GM18858 (cell line): ENCODE measurements at regions not wholly inside any gene's neighbourhood (a gene's known extent, or its start where the extent isn't known, plus 50 kb on each side); places are given as distances from the start of the nearest gene placed in this dataset.
A peak's percentile ranks its signal among the peaks of the same experiment; 100 is the strongest.

Source experiments
- ATAC-seq: cut with Tn5 transposase; IDR thresholded peaks from one replicate; pipeline ENCODE4 v1.9.1; 2021; ENCODE audit not compliant: unreplicated experiment

DNA sequence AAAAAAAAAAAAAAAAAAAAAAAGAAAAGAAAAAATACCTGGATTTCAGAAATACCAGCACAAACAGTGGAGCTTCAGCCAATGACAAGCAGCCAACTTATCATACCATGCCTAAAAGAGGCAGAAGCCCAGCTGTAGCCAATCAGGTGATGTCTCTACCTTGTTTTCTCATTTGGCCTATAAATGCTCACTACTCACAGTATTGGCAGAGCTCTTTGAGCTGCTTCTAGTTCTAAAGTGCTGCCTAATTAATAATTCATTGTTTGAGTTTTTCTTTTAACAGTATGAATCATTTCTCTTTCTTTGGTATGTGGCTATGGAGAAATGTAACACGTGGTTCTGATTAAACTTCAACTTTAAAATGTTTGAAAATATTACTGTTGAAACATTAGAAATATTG, 188.8 kb upstream of the TECRL start:
- ATAC-seq, result no peak

DNA sequence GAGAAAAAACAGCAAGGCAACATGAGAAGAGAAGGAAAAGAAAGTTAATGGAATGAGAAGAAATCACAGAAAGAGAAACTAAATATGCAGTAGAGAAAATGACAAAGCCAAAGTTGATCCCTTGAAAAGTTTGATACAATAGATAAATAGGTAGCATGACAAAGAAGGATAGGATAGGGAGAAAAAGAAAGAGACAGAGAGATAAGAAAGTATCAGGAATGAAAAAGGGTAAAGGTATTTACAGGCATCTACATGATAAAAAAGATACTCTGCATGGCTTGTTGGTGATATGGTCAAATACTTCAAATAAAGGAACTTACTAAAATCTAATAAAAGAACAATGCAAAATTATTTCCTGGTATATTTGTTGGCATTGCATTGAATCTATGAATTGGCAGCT, 185.5 kb upstream of the TECRL start:
- ATAC-seq, result no peak

DNA sequence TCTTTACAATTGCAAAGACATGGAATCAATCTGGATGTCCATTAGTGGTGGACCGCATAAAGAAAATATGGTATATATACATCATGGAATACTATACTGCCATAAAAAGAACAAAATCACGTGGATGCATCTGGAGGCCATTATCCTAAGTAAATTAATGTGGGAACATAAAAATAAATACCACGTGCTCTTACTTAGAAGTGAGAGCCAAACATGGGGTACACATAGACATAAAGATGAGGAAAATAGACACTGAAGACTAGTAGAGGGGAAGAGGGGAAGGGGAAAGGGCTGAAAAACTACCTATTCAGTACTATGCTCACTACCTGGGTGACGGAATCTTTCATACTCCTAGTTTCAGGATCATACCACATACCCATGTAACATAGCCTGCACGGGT, 179.3 kb upstream of the TECRL start:
- ATAC-seq, result no peak

DNA sequence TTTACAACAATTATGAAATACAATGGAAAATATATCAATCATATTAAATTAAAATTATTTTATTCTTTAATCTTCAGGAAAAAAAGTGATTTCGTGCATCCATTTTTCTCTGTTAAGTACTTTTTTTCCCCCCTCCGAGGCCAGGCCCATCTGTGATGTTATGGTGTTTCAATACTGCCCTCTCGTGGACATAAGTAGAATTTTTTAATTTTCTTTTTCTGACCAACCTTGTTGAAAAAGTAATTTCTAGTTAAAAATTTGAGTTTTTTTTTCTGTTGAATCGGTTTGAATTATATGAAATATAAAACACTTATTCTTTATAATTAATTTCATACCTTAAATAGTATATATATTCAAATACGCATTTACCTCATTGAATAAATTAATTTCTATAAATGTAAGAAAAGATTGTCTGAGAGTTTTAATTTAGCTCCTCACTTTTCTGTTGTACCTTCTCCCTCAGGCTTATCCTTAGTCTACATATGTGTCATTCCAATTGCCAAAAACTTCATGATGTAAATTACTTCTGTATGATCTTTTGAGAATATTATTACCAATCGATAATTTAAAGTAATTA, 175.8 kb upstream of the TECRL start:
- peak; percentile 58 for ATAC-seq

DNA sequence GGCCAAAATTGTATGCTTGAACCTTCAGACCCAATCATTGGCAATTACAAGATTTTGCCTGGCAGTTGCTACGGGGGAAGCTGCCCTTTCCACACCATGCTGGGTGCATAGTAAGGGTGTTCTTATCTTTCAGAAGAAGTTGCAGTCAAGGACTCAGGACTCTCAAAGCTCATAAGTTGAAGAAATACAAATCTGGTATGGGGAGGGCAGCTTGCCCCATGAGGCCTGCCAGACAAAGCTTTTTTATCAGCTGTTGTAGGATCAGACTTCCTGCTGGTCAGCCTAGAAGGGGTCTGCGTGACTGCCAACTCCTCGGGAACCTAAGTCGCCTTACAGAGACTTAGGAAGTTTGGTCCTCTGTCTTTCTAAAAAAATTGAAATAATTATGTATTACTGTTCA, 174.9 kb upstream of the TECRL start:
- ATAC-seq, result no peak

DNA sequence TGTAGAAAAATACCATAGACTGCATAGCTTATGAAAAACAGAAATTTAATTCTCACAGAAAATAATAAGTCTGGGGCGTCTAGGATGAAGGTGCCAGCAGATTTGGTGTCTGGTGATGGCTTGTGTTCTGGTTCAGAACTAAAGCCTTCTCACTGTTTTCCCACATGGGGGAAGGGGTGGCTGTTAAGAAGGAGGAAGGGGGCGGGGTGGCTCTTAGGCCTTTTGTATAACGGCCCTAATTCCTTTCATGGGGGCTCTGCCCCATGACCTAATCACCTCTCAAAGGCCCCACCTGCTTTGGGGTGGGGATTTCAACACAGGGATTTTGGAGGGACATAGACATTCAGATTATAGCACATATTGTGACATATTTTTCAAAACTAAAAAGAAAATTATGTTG, 173.2 kb upstream of the TECRL start:
- ATAC-seq, result no peak

DNA sequence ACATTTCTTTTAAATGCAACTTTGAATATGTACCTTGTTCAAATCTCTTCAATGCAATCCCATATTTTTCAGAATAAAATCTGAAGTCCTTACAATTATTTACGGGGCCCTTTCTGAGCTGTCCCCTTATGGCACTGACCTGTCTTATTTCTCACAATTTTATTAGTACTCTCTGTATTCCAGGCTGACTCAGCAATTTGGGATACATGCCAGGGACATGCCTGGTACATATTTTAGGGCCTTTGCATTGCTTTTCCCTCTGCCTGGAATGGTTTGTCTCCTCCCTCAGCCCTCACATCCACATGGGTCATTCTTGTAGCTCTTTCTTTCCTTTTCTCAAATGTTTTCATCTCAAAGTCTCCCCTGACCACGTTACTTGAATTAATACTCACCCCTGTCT, 172.2 kb upstream of the TECRL start:
- ATAC-seq, result no peak

DNA sequence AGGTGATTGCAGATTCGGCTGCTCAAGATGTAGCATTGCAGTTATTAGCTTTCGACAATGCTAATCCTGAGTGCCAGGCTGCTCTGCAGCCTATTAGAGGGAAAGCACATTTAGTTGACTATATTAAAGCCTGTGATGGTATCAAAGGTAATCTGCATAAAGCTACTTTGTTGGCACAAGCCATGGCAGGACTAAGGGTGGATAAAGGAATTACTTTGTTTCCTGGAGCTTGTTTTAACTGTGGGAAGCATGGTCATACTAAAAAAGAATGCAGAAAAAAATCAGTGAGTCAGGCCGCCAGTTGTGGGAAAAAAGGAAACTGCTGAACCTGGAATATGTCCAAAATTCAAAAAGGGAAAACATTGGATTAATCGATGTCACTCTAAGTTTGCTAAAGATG, 154.9 kb upstream of the TECRL start:
- ATAC-seq, result no peak

DNA sequence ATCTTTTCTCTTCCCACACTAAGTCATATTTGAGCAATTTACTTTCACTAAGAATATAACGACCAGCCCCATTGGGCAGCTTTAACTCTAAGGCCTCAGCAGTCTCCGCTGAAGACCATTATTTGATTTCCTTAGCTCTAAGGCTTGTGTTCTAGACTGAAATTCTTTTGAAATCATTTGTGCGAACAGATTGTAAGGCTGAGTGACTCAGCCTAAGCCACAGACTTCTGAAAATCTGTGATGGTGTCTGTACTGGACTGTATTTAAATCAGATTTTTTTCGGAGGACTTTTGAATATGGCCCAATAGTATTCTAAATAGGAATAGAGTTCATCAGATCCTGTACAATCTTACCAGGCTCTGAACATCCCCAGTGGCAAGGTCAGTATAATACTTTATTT, 150.3 kb upstream of the TECRL start:
- no peak for ATAC-seq

DNA sequence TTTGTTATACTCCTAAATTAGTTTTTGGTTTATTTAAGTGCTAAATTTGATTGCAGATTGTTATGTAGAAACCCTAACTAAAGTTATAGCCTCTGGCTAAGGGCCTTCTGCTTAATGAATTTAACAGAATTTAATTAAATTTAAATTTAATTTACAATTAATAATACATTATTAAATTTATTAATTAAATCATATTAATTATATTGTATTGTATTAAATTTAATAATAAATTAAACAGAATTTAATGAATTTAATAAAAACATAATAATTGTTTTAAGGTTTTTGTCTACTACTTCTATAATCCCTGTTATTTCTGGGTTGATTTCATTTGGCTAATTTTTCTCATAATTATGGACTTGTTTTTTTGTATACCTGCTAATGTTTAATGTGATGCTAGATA, 141.9 kb upstream of the TECRL start:
- no peak for ATAC-seq

DNA sequence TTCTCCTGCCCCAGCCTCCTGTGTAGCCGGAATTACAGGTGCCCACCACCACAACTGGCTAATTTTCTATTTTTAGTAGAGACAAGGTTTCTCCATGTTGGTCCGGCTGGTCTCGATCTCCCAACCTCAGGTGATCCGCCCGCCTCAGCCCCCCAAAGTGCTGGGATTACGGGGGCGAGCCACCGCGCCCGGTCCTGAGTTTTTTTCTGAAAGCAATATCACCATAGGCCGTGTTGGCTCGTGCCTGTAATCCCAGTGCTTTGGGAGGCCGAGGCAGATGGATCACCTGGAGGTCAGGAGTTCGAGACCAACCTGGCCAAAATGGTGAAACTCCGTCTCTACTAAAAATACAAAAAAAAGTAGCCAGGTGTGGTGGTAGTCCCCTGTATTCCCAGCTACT, 136.3 kb upstream of the TECRL start:
- ATAC-seq, result no peak

DNA sequence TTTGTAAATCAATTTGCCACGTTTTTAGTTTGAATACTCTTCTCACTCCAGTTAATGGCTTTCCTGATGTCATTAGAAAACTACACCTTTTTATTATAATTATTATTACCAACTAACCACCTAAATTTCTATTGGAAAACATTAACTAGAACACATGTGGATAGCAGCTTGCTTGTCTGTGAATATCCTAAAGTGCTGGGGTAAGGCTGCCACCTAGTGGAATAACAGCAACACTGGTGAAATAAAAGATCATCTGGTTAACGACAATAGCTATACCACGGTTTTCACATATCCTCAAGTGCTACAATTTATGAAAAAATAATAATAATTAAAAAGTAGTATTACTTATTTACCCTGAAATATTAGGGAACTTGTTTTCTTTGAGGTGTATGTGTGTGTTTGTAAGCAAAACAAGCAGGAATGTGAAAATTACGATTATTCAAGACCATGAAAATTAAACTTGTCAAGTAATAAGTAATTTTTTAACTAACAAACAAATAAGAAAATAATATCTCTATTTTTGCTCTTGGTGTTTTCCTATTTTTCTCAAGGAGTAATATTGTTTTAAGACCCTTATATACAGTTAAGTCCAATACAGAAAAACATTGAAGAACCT, 130.1 kb upstream of the TECRL start:
- peak; percentile 96 for ATAC-seq

DNA sequence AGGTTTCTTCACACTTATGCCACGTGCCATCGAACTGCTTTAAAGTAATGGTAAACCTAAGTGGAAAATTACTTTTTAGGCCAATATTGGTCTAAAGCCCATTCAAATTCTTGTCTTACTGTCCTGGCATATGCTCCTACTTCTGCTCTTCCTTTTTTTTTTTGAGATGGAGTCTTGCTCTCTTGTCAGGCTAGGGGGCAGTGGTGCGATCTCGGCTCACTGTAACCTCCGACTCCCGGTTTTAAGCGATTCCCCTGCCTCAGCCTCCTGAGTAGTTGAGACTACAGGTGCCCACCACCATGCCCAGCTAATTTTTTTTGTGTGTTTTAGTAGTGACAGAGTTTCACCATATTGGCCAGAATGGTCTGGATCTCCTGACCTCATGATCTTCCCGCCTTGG, 129.0 kb upstream of the TECRL start:
- ATAC-seq, result no peak

DNA sequence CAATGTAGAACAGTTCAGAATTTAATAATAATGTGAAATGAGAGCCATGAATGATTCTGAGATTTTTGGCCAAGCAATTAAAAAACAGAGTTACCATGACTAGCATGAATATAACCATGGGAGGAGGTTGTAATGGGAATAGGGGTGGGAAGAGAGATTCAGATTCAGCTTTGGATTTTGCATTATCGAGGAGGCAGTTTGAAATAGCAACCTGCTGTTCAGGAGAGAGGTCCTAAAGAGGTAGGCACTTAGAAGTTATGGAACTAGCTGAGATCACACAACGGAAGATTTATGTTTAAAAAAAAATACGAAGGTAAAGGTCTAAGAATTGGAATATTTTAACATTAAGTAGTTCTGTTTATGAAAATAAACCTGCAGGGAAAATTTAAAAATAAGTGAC, 124.4 kb upstream of the TECRL start:
- ATAC-seq, result no peak

DNA sequence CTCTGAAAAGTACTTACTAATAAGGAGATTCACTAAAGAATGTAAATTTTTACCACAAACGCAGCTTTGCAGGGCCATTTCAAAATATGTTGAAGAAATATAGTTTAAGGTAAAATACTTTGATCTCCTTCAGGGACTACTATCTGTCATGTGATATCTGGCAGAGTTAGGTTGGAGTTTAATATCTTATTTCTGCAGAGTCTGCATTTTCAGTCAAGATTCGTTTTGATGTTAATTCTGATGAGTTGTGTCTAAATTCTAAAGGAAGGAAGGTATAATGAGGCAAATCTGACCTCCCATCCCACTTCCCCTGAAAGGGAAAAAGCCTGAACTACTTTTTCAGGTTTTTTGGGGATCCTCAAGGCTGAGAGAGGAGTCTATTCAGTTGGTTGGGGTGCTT, 123.9 kb upstream of the TECRL start:
- no peak for ATAC-seq

DNA sequence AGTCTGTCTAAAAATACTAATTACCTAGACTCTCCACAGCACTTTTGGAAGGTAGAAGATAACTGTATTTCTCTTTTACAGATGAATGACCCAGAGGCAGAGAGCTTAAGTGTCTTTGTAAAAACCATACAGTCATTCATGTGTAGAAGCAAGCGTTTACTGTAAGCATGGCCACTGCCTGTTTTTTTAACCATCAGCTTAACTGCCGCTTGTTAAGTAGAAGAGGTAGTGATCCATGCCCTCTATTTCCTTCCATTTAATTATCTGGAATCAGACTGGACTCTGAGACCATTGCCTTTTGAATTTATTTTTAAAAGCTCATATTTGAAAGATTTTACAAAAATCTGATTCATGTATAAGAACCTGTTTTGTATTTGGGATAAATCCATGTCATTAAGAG, 111.2 kb upstream of the TECRL start:
- ATAC-seq, result no peak

DNA sequence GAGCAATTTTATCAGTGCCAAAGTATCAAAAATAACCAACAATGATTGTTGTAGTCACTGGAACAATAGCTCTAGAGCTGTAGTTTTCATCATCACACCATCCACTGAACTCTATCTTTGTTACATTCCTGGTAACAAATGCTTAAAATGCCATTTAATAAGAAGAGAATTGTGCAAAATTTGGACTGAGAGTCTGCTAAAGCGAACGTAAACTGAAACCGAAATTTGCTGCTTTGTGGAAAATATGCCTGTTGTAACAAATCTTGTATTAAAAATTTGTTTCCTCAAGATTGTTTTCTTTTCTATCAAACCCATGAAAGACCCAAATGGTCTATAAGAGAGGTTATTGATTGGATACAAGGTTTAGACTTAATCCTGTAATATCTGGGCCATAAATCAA, 109.3 kb upstream of the TECRL start:
- ATAC-seq, result no peak

DNA sequence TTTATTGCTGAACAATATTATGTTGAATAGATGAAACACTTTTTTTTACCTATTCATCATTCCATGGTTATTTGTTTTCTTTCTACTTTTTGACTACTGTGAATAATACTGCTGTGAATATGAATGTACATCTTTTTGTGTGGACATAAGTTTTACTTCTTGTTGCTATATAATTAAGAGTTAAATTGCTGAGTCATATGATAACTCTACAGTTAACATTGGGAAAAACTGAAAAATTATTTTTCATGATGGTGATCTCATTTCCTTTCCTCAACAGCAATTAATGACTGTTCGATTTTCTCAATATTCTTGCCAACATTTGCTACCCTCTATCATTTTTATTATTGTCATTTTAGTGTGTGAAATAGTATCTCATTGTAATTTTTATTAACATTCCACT, 106.9 kb upstream of the TECRL start:
- ATAC-seq, result no peak

DNA sequence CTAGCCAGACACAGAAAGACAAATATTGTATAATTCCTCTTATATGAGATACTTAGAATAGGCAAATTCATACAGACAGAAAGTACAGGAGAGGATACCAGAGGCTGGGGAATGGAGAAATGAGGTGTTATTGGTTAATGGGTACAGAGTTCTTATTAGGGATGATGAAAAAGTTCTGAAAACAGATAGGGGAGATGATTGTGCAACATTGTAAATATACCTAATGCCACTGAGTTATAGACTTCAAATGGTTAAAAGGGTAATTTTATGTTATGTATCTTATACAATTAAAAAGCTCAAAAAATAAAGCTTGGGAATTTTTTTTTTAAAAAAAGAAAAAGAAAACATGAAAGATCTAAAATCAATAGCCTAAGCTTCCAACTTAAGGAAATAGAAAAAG, 98.8 kb upstream of the TECRL start:
- no peak for ATAC-seq

DNA sequence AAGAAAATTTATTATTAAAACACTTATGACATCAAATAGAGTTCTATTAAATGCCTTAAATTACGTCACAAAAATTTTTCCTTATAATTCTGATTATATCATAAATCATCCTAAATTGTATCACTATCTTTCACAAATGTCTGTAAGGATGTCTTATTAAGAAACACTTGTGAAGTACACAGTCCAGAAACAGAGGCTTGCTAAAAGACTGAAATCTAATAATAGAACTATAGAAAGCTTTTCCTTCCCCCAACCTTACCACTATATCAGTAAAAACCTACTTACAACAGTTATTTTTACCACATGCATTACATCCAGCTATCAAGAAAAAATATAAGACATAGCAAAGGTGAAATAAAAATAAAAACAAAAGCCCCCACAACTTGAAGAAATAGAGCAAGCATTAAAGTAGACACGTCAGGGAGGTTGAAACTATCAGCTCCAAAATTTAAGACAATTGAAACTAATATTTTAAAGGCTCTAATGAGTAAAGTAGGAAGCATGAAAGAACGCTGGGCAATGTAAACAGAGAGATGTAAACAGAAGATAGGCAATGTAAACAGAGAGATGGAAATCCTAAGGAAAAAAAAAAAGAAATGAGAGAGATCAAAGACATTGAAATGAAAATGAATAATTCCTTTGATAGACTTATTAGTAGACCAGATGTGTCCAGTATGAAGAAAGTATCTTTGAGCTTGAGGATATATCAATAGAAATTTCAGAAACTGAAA, 94.9 kb upstream of the TECRL start:
- ATAC-seq, result no peak

DNA sequence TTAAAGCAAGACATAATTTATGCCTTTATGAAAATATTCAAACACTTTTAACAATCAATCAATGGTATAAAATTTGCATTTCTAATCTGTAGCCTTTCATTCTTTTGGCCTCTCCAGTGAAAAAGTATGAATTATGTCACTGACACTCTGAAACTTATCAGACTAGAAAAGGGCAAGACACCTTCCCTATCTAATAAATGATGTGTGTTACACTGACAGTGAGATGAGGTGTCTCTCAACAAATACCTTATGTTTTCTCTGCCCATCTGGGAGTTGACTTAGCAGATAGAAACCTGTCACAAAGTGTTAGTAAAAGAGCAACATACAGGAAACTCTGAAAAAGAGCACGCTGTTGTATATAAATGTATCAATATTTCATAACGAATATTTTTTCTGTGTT, 94.2 kb upstream of the TECRL start:
- ATAC-seq, result no peak

DNA sequence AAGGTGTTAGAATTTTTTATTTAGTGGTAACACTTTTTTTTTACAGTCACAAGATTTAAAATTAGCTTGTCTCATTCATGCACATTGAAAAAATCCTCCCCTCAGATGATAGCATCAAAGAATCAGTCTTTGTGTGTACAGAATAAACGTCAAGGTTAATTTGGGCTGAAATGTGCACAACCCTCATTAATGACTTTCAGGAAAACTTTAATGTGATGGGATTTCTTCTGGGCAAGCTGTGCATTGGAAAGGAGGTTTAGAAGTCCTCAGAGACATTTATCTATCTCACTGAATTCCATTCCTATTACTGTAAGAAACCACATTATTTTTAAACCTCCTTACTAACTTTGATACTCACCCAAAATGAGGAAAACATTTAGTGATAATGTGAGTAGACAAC, 88.2 kb upstream of the TECRL start:
- no peak for ATAC-seq

DNA sequence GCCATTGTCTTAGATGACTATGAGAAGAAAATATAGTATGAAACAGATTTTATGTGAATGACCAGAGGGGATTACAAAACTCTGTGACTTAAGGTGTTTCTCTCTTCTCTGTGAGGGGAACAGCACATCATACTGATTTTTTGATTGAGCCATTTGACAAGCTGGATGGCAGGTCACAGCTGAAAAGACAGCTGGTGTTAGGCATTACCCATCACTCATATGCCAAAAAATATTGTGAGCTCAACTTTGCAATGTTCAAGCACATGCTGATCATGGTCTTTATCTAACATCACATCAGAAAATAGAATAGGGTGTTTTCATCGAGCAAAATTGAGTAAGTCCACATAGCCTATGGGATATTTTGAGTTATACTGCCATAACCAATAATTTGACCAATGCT, 86.7 kb upstream of the TECRL start:
- no peak for ATAC-seq
